A673 (cell line): ENCODE measurements at regions not wholly inside any gene's neighbourhood (a gene's known extent, or its start where the extent isn't known, plus 50 kb on each side); places are given as distances from the start of the nearest gene placed in this dataset.

Experiments
- BruUV-seq: library from RNA; stranded (reverse); fragments of 400-500 nt; replicated peaks from 2 replicates; lab custom pipeline; 2021; lab: Mats Ljungman, UMichigan
- CTCF ChIA-PET: fragments of 300-600 bp; sonication (Branson Sonifier 250); formaldehyde crosslinking; loops from one replicate; lab custom pipeline; 2022; ENCODE audit warnings: antibody characterized with exemption; lab: Charles Lee
- POLR2A ChIA-PET: fragments of 300-600 bp; sonication (Branson Sonifier 250); formaldehyde crosslinking; loops from one replicate; lab custom pipeline; 2022; ENCODE audit warnings: antibody characterized with exemption; ENCODE audit not compliant: low non-redundant PET; lab: Charles Lee
- DNase-seq: peaks from one replicate; pipeline ENCODE4 v3.0.0-alpha.2; 2015; ENCODE audit warnings: low spot score
- H3K27ac ChIP-seq: fragments of 200-600 bp; sonication (generic); 2 replicates; pipeline ENCODE4 v1.5.1; 2016; ENCODE audit warnings: mixed run types, low read depth, mild to moderate bottlenecking, mixed read lengths, antibody characterized with exemption, low read length; ENCODE audit not compliant: poor library complexity, severe bottlenecking
- H3K27me3 ChIP-seq: fragments of 200-600 bp; sonication (generic); replicated peaks from 2 replicates; pipeline ENCODE4 v1.6.1; 2017; ENCODE audit warnings: mixed run types, low read depth, mild to moderate bottlenecking, mixed read lengths, antibody characterized with exemption, low read length; ENCODE audit not compliant: insufficient read depth, poor library complexity
- H3K36me3 ChIP-seq: fragments of 200-600 bp; sonication (generic); 2 replicates; pipeline ENCODE4 v1.6.1; 2016; ENCODE audit warnings: mixed run types, mild to moderate bottlenecking, mixed read lengths, antibody characterized with exemption, low read length; ENCODE audit not compliant: insufficient read depth, poor library complexity, severe bottlenecking
- H3K4me1 ChIP-seq: fragments of 200-600 bp; sonication (generic); 2 replicates; pipeline ENCODE4 v1.6.1; 2017; ENCODE audit warnings: mixed run types, mild to moderate bottlenecking, mixed read lengths, antibody characterized with exemption, low read length; ENCODE audit not compliant: insufficient read depth, poor library complexity, severe bottlenecking
- H3K4me3 ChIP-seq: fragments of 200-600 bp; sonication (generic); 2 replicates; pipeline ENCODE4 v1.5.1; 2016; ENCODE audit warnings: low read depth, mixed run types, mild to moderate bottlenecking, mixed read lengths, low read length; ENCODE audit not compliant: poor library complexity, severe bottlenecking
- H3K9me3 ChIP-seq: fragments of 200-600 bp; sonication (generic); 2 replicates; pipeline ENCODE4 v1.6.1; 2016; ENCODE audit warnings: mixed run types, low read depth, mild to moderate bottlenecking, mixed read lengths, antibody characterized with exemption, low read length; ENCODE audit not compliant: poor library complexity, severe bottlenecking
- CTCF ChIP-seq: fragments of 300-800, 200-600 bp; sonication (generic); conservative IDR thresholded peaks from 2 replicates; pipeline ENCODE4 v1.5.1; 2017; ENCODE audit warnings: low read depth, mild to moderate bottlenecking, antibody characterized with exemption, low read length, moderate library complexity, mixed read lengths
- EZH2 ChIP-seq: fragments of 200-600 bp; sonication (generic); IDR thresholded peaks from 2 replicates; pipeline ENCODE4 v1.6.1; 2017; ENCODE audit warnings: borderline replicate concordance, low read depth, mild to moderate bottlenecking, mixed read lengths, antibody characterized with exemption, low read length; ENCODE audit not compliant: poor library complexity, severe bottlenecking
- intact Hi-C: fragments of 100-400 bp; cut with micrococcal nuclease; formaldehyde crosslinking; loops from one replicate; pipeline ENCODE4 v1.10.0; 2022; ENCODE audit not compliant: unreplicated experiment

- Histone ChIP-seq H3K27me3 (no peaks in the 10 kb centered on the region), H3K36me3 (no peaks in the 10 kb centered on the region), H3K27ac (no peak overlapping the region), H3K9me3 (no peaks in the 10 kb centered on the region), H3K4me3 (no peak overlapping the region), H3K4me1 (no peaks in the 10 kb centered on the region)
- intact Hi-C loops: loop anchor here (5.0 kb wide), 1 partner anchor 264 kb away; no protein-coding TSS in a partner anchor
- no TSS peak for BruUV-seq
- no peak for DNase-seq
- ChIA-PET POLR2A (no interaction called here), CTCF (interaction anchor here (0.7 kb wide), 1 partner anchor 734 kb away, joined by 5 read pairs; no protein-coding TSS in a partner anchor)
- TF ChIP-seq CTCF: no peak
- no peak for TF ChIP-seq EZH2
These were observed 267.9 kb downstream of the COL12A1 start for GRCh38 chr6:74937936-74938335.

GRCh38 chr6:74936886-74937285 is 269.0 kb downstream of the COL12A1 start:
- no peaks in the 10 kb centered on the region for H3K36me3 ChIP-seq
- no peaks in the 10 kb centered on the region for H3K9me3 ChIP-seq
- no peak overlapping the region for H3K4me3 ChIP-seq
- H3K27ac ChIP-seq: no peak overlapping the region
- intact Hi-C loops: loop anchor here (5.0 kb wide), 1 partner anchor 265 kb away; no protein-coding TSS in a partner anchor
- no peak for DNase-seq
- POLR2A ChIA-PET: no interaction called here
- TF ChIP-seq EZH2: no peak
- TF ChIP-seq CTCF: no peak
- H3K4me1 ChIP-seq: no peaks in the 10 kb centered on the region
- no peaks in the 10 kb centered on the region for H3K27me3 ChIP-seq
- CTCF ChIA-PET: no interaction called here
- no TSS peak for BruUV-seq

- BruUV-seq: no TSS peak
- ChIA-PET CTCF (no interaction called here), POLR2A (no interaction called here)
- intact Hi-C loops: no loop called here
- Histone ChIP-seq H3K9me3 (no peaks in the 10 kb centered on the region), H3K27me3 (no peaks in the 10 kb centered on the region), H3K36me3 (no peaks in the 10 kb centered on the region), H3K4me1 (no peaks in the 10 kb centered on the region), H3K4me3 (no peak overlapping the region), H3K27ac (no peak overlapping the region)
- DNase-seq: no peak
- TF ChIP-seq CTCF: no peak
- TF ChIP-seq EZH2: no peak
These were observed 273.5 kb downstream of the COL12A1 start for GRCh38 chr6:74932232-74932888.
